GM21526 (cell line): ENCODE measurements at regions not wholly inside any gene's neighbourhood (a gene's known extent, or its start where the extent isn't known, plus 50 kb on each side); places are given as distances from the start of the nearest gene placed in this dataset.

Source experiments
- ATAC-seq: cut with Tn5 transposase; IDR thresholded peaks from one replicate; pipeline ENCODE4 v1.9.1; 2021; ENCODE audit warnings: moderate library complexity; ENCODE audit not compliant: unreplicated experiment, low FRiP score

GRCh38 chr15:94105760-94106159 lies 125.6 kb upstream of the MCTP2 start:
- no peak for ATAC-seq

- no peak for ATAC-seq
These were observed 130.5 kb upstream of the MCTP2 start for GRCh38 chr15:94100863-94101262.

DNA sequence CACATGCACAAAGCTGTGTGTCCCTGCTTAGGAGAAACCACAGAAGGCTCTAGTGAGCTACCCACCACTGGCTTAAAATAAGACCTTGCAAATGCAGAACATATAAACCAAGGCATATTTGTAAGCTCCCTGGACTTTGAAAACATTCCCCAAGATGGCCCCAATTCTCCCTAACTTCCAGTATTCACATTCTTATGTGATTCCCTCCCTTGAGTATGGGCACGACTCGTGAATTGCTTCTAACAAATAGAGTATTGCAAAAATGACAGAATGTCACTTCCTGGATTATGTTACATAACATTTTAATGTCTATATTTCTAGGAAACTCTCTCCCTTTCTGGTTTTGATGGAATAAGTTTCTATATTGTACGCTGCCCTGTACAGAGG lies 131.8 kb upstream of the MCTP2 start:
- no peak for ATAC-seq

DNA sequence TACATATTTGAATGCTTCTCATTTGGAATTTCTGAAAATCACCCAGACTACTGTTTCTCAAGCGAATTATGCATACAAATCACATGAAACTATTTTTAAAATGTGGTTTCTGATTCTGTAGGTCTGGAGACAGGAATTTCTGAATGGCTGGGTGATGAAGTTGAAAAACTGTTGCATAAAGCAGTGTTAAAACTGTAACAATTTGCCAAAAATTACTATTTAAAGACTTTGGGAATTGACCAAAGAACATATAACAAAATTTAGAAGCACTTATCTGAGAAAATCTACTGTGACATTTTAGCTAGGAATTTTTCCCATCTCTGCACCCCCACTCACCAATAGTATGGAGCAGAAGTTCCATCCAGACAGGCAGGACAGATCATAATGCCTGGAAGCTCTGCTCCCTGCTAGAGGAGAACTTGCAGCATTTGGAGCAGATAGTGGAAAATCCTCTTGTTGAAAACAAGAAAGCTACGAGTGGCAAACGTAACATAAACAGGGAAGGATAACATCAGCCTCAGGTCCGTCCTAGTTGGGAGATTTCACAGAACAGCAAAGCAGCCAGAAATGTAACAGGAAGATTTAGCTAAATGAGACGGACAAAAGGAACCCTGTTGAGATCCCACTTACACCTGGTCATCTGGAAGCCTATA lies 132.3 kb upstream of the MCTP2 start:
- ATAC-seq: no peak

GRCh38 chr15:94097552-94097951 lies 133.8 kb upstream of the MCTP2 start:
- no peak for ATAC-seq

GRCh38 chr15:94094310-94094709 lies 137.1 kb upstream of the MCTP2 start:
- no peak for ATAC-seq

- no peak for ATAC-seq
These were observed 145.0 kb upstream of the MCTP2 start for GRCh38 chr15:94086341-94086740.

- ATAC-seq: no peak
These were observed 147.8 kb upstream of the MCTP2 start for GRCh38 chr15:94083467-94084052.

GRCh38 chr15:94081829-94082228 lies 149.5 kb upstream of the MCTP2 start:
- ATAC-seq: no peak

GRCh38 chr15:94080989-94081605 lies 150.3 kb upstream of the MCTP2 start:
- no peak for ATAC-seq

GRCh38 chr15:94080416-94080815 lies 150.9 kb upstream of the MCTP2 start:
- ATAC-seq: no peak

GRCh38 chr15:94079968-94080367 lies 151.4 kb upstream of the MCTP2 start:
- ATAC-seq: no peak

- ATAC-seq: no peak
These were observed 151.9 kb upstream of the MCTP2 start for GRCh38 chr15:94079459-94079858.

- ATAC-seq: no peak
These were observed 153.4 kb upstream of the MCTP2 start for GRCh38 chr15:94077938-94078337.

- ATAC-seq: no peak
These were observed 156.0 kb upstream of the MCTP2 start for GRCh38 chr15:94075349-94075748.

GRCh38 chr15:94070356-94071295 lies 160.7 kb upstream of the MCTP2 start:
- ATAC-seq: no peak

- ATAC-seq: no peak
These were observed 161.5 kb upstream of the MCTP2 start for GRCh38 chr15:94069844-94070243.

DNA sequence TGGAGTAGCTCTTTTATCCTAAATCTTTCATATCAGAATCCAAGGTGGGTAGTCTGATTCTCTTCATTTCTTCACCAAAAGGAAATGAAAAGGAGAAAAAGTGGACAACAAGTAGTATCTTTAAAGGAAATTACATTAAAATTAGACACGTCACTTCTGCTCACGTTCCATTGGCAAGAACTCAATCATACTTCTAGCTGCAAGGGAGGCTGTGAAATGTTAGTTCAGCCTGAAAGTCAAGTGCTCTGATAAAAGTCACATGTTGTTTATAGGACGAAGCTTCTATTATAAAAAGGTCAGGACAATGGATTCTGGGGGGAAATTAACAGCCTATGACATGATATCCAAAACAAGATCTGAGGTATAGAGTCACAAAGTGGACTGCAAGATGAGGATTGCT lies 164.6 kb upstream of the MCTP2 start:
- ATAC-seq: no peak

GRCh38 chr15:94066046-94066445 lies 165.3 kb upstream of the MCTP2 start:
- no peak for ATAC-seq

DNA sequence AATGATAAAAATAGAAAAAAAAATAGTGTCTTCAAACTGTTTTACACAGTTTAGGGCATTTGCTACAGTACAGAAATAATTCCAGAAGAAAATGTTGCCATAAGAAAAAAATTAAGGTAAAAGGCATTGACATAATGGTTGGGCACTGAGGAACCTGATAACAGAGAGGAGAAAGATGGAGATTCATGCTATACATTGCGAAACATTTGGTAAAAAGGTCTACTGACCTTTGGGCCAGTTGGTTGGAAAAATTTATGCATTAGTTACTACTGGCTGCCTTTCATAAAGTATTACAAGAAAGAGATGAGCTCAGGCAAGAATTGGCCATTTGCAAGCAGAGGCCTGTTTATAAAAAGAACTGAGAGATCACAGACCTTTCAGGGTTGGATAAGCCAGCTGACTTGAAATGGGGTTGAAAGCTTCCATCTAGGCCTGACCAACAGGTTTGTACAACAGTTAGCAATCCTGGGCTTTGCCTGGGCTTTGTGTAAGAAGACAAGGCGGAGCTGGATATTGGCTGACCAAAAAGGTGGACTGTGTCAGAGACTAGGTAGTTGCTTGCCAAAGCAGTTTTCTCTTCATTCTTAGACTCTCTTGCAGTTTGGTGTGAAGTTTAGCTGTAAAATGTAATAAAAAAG lies 166.6 kb upstream of the MCTP2 start:
- ATAC-seq: no peak

DNA sequence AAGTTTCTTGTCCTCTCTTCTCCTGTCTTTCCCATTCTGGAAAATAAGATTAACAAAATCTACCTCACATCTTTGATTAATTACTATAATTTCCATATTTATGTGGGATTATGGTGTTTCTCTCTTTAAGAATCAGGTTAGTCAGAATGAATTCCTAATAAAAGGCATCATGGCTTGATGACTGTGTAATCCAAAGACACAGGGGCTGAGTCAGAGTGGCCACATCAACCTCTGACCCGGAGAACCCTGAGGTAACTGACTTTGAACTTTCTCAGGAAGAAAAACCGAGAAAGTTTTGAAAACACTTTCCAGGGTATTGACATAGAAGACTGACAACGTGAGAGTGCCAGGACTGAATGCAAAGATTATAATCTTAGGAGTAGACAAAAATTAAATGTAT lies 170.3 kb upstream of the MCTP2 start:
- ATAC-seq: no peak
